ENCODE measurements at regions not wholly inside any gene's neighbourhood (a gene's known extent, or its start where the extent isn't known, plus 50 kb on each side); places are given as distances from the start of the nearest gene placed in this dataset.

DNA sequence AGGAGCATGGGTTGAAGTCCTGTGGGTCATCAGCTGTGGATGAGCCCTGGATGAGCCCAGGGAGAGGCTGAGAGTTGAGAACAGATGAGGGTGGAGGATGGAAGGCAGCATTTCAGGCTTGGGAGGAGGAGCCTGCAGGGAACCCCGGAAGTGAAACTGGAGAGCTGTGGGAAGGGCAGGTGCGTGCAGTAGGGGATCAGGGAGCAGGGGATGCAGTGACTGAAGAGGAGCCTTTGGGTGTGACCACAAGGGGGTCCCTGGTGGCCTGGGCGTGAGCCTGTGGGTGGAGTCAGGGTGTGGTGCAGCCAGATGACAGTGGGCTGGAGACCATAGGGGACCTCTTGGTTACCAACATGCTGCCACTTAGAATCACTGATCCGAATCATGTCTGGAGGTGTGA is 115.5 kb downstream of the PAPOLA start:
- DNase-seq = no peak

DNA sequence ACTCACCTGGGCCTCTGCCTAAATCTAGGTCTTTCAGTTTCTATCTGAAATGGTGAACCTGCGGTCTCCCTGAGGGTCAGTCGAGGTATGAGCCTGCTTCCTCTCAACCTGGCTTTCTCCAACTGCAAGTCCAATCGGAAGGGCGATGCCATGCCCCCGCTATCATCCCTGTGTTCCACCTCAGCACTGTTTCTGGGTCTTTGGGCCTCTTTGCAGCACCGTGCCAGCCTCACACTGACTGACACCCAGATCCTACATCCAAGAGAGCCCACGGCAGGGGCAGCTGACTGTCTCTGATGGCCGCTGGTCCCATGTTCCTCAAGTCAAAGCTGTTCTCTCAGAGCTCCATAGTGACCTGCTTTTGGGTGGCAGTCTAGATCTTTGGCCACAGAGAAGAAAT is 120.7 kb downstream of the PAPOLA start:
- DNase-seq = no peak

DNA sequence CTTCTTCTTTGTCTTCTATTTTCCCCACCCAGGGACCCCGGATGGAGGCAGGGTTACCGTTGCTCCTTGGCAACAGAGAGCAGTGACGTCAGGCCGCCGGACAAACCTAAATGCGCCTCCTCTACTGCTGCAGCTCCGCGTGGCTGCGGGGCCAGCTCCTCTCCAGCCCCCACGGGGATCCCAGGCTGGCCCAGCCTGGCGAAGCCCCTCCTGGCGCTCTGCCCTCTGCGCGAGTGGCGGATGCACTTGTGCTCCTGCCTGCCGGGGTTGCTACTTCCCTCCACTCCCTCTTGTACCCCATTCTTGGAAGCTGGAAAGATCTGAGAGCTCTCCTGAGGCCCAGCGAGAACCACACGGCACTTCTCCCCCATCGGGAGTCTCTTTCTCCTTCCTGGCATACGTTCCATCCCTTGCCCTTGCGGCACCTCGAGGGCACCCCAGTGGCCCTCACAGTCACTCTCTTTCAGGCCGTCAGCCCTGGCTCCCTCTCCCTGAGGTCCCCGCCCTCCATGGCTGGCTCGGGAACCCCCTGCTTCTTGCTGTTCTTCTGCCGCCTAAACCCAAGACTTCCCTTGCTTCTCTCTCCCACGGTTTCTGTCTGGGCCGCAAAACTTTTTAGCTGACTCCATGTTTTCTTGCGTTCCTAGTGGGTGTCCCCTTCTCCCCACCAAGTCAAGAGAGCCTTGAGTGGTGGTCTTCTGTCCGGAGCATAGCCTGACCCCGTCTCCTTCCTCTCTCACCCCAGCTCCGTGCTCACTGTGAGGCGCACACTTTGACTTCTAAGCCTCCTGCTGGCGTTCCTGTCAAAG is 121.7 kb downstream of the PAPOLA start:
- DNase-seq = no peak

- no peak for DNase-seq
Observed at GRCh38 chr14:96624661-96625425, 122.7 kb downstream of the PAPOLA start.

- DNase-seq = no peak
Observed at GRCh38 chr14:96625426-96625985, 123.3 kb downstream of the PAPOLA start.

DNA sequence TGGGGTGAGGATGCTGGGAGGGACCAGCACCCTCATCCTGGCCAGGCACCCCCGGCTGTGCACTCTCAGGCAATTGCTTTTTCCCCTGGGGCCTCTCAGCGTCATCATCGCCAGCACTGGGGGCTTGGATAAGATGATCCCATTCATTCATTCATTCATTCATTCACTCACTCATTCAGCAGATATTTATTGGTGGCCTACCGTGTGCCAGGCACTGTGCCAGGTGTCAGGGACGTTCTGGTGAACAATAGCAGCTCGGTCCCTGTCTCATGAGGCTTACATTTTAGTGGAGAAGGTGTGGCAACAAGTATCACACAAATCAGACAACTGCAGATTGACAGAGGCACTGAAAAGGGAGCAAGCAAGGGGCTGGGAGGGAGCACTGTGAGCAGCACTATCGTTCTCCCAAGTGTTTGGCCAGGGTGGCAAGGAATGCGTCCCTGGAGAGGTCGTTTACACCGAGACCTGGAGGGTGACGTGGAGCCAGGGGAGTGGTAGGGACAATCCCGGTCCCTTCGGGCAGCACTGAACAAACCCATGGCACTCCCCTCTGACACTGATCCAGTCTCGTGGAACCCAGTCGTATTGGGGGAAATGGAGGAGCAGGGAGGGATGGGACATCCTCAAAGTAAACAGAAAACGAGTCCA is 124.1 kb downstream of the PAPOLA start:
- no peak for DNase-seq

- no peak for DNase-seq
Observed at GRCh38 chr14:96626916-96627315, 124.7 kb downstream of the PAPOLA start.

- DNase-seq = no peak
Observed at GRCh38 chr14:96627386-96627785, 125.2 kb downstream of the PAPOLA start.

DNA sequence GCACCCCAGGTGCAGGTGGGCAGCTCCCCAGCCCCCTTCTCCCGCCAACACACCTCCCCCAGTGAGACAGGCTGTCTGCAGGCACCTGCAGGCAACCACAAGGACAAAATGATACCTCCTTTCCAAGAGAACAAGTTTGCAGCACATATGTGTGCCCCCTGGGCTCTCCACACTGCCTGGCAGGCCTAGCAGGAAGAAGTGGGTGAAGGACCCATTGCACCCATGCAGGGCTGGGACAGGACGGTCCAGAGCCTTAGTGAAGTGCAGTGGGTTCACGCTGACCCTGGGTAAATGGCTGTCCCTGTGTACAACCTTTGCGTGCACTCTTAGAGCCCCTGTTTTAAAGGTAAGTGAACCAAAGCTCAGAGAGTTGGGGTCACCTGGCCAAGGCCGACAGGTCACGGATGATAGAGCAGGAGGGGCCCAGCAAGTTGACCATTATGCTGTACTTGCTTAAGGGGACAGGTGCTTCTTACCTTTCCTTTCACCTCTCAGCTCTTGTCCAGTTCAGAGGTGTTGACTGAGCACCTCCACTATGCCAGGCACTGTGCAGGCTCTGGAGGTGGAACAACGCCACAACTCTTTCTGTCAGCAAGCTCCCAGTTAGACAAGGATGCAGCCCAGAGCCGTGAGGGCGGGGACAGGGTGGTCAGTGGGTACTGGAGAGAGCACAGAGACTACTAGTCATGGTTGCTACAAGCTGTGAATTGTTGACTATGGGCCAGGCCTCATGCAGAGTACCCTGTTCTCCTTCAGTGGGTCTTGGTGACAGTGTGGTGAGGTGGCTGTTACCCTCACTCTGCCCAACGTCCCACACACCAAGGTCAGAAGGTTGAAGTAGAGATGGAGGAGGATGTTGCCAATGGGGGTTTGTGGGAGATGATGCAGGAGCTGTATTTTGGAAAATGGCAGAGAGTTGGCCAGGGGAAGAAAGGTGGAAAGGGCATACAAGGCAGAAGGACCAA is 125.9 kb downstream of the PAPOLA start:
- DNase-seq = no peak

DNA sequence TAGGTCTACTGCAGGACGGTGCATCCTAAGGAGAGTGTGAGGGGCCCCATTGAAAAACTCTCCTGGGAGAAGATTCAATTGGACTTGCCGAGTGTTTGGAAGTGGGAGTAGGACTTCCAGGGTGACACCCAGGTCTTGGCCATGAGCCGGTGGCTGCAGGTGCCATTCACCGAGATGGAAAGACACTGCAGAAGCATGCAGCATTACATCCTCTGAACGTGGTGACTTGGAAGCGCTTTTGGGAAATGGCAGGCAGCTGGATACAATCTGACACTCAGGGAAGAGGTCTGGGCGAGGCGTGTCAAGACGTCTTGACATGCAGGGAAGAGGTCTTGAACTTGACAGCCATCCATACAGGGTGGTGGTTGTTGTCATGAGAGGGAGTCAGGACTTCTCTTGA is 126.9 kb downstream of the PAPOLA start:
- no peak for DNase-seq

GRCh38 chr14:96629558-96630222 is 127.5 kb downstream of the PAPOLA start:
- DNase-seq = no peak

DNA sequence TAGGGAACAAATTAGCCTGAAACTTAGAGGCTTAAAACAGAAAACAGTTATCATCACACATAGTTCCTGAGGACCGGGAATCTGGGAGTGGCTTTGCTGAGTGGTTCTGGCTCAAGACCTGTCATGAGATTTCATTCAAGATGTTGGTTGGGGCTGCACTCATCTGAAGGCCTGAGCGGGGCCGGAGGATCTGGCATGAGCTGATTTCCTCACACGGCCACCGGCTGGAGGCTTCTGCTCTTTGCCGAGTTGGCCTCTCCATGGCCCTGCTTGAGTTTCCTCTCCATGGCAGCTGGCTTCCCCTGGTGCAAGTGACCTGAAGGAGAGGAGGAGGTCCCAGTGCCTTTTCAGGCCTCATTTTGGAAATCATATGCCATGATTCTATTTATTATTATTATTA is 128.1 kb downstream of the PAPOLA start:
- no peak for DNase-seq

- DNase-seq = no peak
Observed at GRCh38 chr14:96631030-96631429, 128.8 kb downstream of the PAPOLA start.

DNA sequence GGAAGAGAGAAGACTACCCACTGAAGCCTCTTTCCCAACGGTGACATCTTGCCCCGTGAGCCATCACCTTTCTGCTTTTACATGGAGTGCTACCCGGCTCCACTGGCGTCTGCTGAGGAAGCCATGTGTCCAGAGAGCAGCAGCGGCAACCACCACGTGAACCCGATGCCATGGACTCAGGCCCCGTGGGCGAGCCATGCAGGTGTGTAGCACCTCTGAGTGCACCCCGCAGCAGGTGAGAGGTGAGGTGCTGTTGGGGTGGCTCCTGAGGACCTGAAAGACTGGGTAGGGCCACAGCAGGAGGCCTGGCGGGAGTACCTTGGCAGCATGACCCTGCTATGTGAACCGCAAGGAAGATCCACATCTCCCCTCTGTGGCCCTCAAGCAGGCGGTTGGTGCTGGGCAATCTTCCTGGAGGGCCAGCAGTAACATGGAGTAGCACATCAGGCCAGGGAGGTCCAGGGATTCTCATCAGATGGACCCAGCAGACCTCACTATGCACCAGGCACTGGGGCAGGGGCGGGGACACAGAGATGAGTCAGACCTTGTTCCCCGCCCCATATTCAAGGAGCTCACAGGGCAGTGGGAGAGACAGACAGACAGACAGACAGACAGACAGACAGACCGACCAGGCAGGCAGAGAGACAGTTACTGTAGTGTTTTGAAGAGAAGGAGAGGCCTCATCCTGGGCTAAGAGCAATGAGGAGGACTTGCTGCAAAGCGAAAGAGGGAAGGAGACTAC is 129.6 kb downstream of the PAPOLA start:
- no peak for DNase-seq

DNA sequence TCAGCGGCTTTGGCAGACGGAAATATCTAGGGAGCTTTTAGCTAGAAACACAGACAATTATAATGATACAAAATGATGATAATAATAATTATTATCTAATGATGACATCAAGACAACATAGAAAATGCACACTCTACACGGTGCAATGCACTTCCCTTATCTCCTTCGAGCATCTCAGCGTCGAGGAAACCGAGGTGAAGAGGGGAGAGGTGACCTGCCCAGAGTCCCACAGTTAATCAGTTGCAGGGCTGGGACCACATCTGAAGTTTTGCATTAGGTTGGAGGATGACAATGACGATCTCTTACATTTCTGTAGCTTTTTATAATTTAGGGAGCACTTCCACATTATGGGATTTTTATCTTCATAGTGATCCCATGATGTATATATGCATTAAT is 130.2 kb downstream of the PAPOLA start:
- DNase-seq = no peak

DNA sequence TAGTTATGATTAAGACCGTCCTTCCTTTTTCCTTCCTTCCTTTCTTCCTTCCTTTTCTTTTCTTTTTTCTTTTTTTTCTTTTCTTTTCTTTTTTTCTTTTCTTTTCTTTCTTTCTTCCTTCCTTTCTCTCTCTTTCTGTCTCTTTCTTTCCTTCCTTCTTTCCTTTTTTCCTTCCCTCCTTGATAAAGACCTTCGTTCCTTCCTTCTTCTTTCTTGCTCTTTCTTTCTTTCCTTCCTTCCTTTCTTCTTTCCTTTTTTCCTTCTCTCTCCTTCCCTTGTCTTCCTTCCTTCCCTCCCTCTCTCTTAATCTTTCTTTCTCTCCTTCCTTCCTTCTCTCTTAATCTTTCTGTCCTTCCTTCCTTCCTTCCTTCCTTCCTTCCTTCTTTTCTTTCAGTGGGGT is 130.9 kb downstream of the PAPOLA start:
- no peak for DNase-seq

DNA sequence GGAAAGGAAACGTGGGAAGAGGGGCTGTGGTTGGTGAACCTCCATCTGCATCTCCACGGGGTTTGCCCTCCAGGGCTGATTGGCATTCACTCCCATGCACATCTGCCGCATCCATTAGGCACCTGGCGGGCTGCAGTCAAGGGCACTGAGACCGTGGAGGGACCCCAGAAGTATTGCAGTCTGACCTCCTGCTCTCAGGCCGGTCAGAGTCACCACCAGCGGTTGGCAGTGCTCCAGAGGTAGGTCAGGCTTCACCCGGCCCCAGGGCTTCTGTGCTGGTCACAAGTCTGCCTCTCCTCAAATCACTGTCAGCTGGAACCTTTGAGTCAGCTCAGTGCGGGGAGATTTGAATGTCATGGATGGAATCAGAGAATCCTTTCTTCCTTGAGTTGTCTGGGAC is 132.3 kb downstream of the PAPOLA start:
- no peak for DNase-seq

GRCh38 chr14:96634896-96635295 is 132.7 kb downstream of the PAPOLA start:
- DNase-seq = no peak

GRCh38 chr14:96635850-96636249 is 133.7 kb downstream of the PAPOLA start:
- DNase-seq = no peak

GRCh38 chr14:96637521-96637920 is 135.3 kb downstream of the PAPOLA start:
- no peak for DNase-seq

Measured in NCI-H1417 treated with DMSO at 0.1 percent for 48 hours (cell line).